Renal cortical epithelial cell (primary cell): ENCODE measurements at regions not wholly inside any gene's neighbourhood (a gene's known extent, or its start where the extent isn't known, plus 50 kb on each side); places are given as distances from the start of the nearest gene placed in this dataset.

Experiments used
- DNase-seq: peaks from one replicate; pipeline ENCODE4 v3.0.0-alpha.2; 2011; ENCODE audit warnings: low read depth

DNA sequence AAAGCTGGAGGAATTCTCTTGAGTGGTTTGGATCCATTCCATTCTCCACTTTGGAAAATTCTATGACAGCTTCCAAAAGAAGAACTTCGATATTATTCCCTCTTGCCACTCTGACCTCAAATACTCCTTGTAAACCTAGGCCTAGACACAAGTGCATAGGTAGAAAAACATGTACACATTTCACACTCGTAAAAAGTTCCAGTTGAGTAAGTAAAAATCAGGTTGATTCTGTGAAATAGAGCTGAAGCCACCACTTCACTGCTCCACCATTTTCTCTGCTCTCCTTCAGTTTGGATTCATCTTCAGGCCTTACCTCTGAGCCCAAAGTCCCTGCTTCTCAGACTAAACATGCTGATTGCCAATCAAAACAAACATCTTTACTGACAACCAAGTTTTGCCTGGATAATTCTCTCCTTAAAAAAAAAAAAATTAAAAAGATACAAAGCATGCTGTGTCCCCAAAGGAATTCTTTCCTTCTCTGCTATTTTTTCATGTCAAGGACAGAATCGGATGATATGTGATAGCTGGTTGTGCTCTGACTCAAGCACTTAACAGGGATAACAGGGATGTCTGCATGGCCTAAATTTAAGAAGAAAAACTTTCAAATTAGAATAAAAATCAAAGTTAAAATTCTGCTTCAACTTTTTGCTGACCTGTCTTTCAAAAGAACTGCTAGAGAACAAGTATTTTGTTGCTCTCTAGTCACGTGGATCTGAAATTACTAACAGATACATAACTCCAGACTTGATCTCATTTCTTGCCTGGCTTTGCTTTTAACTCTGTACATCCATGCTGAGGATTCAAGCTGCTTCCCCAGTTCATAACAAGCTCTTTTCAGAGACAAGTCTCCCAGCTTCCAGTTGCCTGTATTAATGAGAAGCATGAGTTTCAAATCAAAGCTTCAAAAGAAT, 420.9 kb upstream of the INTU start:
- no peak for DNase-seq

DNA sequence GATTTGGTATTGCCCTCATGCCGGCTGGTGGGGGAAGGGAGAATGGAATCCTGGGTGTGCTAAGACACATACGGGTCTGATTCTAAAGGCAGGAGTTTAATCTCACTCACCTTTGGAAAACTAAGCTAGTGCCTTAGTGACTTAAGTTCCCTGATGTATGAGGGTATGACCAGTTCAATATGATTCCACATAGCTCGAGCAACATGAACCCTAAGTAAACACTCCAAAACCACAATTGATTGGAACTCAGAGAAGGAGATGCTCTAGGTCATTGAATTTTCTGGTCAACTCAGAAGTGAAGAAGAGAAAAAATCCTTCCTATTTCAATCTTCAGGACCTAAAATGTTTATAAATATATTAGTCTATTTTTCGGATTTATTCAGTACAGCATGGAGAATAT, 420.1 kb upstream of the INTU start:
- DNase-seq, result no peak

DNA sequence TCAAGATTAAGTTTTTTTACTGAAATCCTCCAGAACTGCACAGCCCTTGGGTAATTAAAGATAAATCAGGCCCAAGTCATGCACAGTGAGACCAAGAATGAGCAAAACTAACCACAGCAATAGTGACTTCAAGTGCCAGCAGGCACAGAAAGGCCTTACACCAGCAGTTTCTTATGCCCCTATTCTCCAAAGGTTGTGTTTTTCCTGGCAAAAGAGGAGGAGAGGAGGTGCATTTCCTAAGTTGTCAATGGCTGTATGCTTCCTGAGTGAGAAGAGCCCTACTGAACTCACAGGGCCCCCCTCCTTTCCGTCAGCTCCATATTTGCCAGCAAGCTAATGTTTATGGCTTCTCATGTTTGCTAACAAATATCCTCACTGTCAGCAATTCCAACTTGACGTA, 418.7 kb upstream of the INTU start:
- no peak for DNase-seq

DNA sequence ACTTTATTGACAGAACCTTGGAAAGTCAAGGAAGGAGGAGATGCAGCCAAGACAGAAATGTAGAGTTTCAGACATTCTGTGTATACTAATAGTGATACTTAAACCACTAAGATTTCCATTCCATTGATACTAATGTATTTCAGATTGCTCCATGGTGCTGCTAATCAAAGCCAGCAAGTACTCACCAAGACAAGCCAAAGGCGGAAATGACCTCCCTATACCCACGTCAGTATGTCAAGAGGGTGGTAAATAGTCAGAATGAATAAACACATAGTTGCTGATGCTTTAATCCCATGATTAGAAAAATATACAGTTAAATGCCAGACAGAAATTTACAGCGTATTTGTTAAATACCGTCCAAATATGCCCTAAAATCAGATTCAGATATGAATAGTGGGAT, 417.8 kb upstream of the INTU start:
- DNase-seq, result no peak

DNA sequence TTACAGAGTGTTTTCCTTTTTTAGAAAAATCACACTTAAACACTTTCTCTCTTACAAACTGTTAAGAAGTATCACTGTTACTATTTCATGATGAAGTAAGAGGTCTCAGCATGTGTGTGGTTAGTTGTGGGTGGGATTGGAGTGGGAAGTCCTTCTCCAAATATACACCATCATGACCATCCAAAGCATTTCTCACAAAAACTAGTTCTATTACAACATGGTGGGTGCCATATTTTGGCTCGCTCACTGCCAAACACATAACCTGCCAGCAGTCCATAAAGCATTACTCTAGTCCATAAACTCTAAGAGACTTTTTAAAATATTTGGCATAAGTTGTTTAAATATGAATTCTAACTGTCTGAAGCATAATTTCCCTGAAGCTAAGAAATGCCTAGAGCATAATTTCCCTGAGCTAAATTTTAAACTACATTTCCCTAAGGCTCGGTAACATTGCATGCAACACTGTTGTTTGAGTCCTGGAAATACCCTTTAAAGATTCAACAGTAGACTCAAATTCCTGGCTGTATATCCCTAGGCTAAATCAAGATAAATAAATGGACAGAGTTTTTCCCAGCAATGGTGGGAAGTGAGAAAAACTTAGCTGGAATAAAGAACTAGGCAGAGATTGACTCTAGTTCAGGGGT, 415.0 kb upstream of the INTU start:
- DNase-seq, result no peak

DNA sequence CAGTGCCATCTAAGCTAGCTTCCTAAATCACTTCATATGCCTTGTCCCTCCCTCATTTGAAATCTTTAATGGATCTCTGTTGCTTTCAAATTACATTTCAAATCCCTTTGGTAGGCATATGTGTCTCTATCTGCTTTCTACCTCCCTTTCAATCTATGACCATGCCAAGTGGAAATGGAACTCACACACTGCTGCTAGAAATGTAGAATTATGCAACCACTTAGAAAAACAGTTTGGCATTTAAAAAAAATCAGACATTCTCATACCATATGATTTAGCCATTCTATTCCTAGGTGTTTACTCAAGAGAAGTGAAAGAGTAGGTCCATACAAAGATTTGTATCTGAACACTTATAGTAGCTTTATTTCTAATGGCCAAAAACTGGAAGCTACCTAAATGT, 413.5 kb upstream of the INTU start:
- DNase-seq, result no peak

DNA sequence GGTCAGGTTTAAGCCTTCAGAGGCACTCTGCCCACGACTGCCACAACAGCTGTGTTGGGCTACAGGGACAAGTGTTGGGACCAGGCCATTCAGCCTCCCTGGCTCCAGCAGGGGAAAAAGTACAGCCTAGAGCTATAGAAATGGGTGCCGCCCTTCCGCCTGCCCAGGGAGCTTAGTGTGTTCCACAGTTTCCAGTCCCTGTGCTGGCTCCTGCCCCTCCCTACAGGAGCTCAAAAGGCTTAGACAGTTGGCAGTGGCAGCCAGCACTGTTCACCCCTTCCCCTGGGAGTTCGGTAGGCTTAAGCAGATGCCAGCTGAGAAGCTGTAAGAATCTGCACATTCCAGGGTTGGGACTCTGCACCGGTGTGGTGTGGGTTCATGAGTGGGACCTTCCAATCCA, 408.2 kb upstream of the INTU start:
- no peak for DNase-seq

DNA sequence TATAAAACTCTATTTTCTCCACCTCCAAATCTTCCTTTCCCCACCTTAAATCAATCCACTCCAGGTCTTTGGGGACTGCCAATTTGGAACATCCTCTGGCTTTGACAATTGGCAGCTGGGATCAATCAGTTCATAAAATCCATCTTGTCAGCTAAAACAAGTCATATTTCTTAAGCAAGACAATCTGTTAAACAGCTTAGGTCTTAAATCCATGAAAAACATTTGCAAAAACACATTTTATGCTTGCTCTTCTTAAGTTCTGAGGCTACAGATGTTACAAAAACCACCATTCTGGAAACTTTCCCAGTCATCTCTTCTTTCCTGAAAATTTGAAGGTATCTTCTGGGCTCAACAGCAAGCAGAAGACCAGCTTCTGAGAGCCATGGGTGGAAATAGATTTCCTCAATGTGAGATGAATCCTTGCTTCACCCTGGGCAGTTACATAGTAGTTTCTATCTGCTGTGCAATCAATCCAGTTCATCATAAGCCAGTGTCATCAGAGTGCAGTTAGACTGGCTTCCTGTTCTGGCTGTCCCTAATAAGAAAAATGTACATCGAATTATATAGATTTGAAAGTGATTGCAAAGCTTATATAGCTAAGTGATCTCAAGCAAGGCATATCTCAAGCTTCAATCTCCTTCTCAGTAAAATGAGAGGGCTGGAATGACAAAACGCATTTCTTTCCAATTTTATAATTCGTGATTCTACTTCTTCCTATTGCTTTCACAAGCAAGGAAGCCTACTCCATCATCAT, 402.7 kb upstream of the INTU start:
- DNase-seq, result no peak

DNA sequence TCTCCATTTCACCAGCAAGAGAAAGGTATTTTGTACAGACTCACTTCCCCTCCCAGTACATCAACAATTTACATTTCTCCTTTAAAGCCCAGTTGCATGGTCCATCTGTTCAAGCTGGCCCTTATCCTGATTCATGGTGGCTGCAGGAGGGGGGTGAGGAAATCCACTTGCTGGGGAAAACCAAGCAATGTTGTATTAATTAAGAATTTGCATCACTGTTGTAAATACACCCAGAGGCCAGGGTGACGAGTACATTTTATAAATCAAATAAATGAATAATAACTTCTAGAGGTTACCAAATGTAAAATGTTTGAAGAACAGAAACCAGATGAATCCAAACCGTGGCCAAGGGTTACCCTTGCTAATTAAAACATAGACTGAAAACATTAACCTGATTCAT, 395.9 kb upstream of the INTU start:
- DNase-seq, result no peak

DNA sequence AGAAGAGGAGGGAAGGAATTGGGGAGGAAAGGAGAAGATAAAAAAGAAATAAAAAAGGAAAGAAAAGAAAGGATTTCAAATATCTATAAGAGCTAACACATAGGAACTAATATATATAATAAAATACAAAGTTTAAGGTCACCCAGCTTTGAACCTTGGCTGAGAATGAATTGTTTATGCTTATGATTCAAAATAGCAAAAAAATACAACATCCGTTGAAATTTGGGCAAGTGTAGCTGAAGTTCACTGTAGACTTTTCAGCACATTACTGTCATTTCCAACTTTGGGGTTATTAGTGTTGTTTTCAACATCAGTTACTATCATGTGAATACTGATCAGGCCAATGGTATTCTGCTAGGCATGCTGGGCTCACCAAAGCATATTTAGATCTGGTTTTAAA, 395.2 kb upstream of the INTU start:
- no peak for DNase-seq

DNA sequence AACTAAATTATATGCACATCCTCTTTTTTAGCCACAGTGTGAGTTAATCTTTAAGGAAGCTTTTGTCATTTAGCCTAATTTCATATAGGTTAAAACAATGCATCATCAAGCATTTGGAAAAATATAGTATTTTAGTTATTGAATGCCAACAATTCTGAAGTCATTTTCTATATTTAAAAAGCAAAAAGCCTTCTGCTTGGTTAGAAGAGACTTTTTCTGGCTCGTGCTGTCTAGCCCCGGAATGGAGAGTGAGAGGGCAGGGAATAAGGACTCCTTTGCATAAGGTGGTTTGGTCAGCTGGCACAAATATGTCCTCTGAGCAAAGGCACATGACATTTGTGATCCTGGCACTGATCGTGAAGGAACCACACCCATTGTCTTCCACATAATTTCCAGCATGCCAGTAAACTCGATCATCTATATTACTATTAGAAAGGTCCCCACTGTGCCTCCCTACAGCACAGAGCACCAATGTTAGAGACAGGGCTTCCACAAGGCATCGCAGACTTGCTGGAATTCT, 393.7 kb upstream of the INTU start:
- DNase-seq, result no peak

DNA sequence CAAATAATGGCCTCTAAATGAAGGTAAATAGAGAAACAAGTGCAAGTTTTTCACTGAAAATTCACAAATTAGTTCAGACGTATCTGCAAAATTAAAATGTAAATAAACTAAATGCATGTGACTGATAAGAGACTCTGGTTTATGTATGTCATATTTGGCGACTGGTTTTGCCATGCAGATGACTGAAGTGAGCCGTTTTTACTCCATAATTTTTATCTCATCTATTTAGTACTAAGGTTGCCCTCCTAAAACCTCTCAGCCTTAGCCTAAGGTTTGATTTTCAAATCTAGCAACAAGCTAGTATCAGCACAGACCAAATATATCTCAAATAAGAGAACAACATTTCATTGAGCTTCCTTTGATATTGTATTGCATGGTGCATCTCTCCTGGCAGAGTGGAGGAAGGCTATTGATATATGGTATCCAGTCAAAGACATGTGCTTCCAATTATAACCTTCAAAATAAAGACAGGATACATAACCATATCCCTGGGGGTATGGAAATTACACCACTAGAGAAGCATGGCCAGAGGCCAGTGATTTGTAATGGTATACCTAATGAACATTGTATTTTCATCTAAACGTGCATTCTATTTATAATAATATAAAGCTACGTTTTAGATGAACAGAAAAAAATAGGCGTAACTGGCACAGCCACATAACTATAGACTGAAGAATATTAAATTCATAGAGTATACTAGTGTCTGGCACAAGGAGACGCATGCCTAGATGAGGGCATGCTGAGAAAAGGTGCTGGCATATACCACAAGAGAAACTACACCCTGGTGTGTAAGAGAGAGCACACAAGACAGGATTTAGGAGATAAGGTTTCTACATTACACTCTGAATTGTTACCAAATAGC, 392.6 kb upstream of the INTU start:
- DNase-seq, result no peak

DNA sequence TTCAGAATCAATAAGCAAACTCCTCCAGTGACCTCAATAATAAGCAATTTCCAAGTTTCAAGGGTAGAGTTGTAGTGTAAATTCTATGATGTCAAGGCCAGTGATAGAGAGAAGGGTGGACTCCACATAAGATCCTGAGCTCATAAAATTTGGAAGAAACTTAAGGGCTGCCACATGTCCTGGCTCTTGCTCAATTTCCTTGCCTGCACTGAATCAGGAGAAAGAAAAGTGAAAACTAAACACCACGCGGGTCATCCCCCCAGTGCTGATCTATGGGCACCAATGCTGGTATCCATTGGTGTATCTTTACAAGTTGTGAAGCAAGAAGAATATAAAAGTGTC, 392.0 kb upstream of the INTU start:
- no peak for DNase-seq

DNA sequence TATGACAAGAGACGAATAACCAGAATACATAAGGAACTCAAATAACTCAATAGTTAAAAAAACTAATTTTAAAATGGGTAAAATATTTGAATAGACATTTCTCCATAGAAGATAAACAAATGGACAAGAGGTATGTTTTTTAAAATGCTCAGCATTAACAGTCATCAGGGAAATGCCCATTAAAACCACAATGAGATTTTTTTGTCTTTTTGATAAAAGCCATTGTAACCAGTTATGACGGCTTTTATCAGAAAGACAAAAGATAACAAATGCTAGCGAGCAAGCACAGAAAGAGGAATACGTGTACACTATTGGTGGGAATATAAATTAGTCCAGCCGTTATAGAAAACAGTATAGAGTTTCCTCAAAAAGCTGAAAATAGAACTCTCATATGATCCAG, 388.2 kb upstream of the INTU start:
- no peak for DNase-seq

DNA sequence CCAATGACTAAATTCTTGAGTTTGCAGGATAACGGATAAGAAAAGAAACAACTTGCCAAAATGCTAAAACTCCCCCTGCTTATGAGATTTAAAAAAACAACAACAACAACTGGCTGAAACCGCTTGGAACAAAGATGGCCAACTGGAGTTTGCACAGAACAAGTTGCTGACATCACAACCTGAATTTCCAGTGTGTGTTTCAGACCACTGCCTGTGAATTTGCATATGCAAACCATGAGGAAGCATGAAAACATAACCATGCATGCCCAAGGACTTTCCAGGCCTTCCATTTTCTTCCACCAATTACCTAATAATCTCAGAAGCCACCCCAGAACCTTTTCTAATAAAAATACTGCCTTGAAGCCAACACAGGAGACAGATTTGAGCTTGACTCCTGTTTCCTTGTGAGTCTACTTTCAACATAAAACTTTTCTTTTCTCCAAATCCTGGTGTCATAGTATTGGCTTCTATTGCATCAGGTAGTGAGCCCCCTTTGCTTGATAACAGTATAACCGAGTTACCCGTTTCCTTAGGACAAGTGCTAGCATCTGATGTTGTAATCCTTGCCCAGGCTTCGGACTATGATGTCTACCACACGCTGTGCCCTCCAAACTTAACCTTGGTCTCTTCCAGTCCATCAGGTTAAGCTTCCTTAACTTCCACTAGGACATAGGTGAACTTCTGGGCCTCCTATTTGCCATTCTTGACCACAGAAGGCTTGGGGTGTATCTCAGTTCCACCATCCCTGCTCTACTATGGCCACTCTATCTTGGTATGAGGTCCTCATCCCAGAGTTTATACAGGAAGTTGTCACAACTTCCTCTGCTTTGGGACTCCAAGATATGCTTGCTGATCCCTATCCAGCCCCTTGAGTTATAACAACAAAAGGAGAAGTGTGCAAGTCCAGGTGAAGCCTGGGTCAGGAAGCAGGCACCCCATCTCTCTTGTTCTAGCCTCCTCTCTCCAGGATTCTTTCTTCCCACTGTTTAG, 385.5 kb upstream of the INTU start:
- DNase-seq, result no peak

DNA sequence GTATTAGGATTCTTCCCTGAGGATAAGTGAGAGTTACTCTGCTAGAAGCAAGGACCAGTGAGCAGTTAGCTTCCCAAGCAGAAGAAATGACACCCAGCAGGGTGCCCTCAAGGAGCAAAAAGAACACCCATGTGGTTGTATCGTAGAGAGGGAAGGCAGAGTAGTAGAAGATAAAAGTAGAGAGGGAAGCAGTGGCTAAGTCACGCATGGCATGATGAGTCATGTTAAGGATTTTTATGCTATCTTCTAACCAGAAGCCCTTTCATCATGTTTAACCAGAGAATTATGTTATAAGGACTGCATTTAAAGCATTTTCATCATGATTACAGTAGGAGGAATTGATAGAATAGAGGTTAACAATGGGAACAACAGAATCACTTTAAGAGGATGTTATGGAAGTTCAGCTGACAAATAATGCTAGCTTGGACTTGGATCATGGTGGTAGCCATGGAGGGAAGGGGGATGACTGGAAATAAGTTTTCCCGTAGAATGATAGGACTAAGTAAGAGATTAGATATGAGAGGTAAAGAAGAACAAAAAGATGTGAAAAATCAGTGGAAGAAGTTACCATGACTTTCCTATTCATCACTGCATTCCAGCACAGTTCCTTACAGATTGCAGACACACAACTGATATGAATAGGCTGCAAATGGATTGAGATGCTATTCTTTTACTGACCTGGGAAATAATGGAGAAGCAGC, 383.5 kb upstream of the INTU start:
- no peak for DNase-seq

DNA sequence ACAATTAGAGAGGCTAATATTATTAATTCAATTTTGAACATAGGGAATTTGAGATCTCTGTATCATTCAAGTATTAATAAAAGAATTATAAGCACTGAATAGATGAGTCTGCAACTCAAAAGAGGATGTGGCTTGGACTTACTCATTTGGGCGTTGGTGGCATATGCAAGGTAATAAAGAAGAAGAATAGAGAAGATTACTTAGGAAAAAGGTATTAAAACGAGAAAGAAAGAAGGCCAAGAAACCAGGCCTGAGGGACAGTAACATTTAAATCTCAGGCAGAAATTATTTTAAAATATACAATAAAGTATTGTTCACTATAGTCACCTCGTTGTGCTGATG, 383.0 kb upstream of the INTU start:
- no peak for DNase-seq

DNA sequence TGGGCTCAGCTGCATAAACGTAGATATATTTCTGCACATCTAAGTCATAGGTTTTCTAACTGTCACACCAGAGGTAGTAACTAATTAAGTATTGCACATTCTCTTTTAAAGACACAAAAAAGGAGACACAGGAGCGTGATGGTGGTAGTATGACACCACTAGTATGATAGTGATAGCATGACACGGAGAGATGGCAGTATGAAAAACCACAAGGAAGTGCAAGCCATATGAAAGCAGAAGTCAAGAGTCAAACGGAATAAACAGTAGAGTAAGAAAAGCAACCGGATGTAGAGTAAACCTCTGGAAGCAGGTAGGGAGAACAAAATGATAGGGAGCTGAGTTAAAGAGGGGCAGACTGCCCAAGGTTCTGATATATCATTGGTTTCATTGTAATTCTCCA, 382.2 kb upstream of the INTU start:
- no peak for DNase-seq

DNA sequence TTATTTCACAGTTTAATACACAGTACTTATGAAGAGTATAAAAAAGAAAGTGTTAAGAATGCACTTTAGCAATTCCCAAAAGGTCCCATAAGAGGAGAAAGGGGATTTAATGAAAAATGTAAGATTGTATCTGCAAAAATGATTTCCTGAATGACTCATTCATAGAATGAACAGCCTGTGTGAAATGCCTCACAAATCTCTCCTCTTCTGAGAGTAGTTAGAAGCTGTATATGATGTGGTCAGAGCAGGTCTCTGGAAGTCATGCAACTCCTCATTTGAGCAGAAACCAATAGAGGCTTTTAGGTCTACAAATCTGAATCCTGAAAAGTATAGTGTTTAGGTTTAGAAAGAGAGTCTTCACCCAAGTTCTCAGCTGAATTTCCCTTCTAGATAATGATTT, 381.3 kb upstream of the INTU start:
- DNase-seq, result no peak

DNA sequence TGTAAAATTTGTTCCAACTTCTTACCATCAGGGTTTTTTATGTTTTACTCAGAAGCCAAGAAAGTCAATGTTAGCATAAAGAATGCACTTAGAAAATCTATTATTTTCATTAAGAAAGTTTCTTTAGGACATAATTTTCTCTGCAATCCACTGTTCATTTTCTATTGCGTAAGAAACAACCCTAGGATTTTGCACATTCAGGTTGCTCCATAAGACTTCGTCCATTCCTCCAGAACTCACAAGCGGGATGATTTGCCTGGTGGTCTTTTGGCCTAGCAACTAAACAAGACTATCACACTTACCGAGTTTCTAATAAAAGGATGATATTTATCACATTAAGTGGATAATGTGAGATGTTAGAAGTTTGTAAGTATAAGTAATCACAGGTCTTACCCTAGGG, 376.3 kb upstream of the INTU start:
- no peak for DNase-seq
